Testis (tissue), 2 donors: ENCODE measurements at regions not wholly inside any gene's neighbourhood (a gene's known extent, or its start where the extent isn't known, plus 50 kb on each side); places are given as distances from the start of the nearest gene placed in this dataset.

Source experiments
- CTCF ChIP-seq, 3 experiments: fragments of 450-650 bp in 2 of 3; fragments of 200-600 bp in 1 of 3; sonication (generic) in 1 of 3; IDR thresholded peaks; one replicate each; pipeline ENCODE4 v1.5.1; 2016 to 2019; ENCODE audit warnings: antibody characterized with exemption in 3 of 3, mild to moderate bottlenecking in 2 of 3, moderate library complexity in 1 of 3
- POLR2A ChIP-seq: fragments of 450-650 bp; IDR thresholded peaks from one replicate; pipeline ENCODE4 v1.6.1; 2017; ENCODE audit warnings: antibody characterized with exemption, mild to moderate bottlenecking, moderate library complexity

GRCh38 chr7:32221736-32222135, 151.5 kb upstream of the PDE1C start:
- TF ChIP-seq CTCF (IDR thresholded peaks at IDR 0.05) (no peak), POLR2A (no peak)
